GM21381 (cell line): ENCODE measurements at regions not wholly inside any gene's neighbourhood (a gene's known extent, or its start where the extent isn't known, plus 50 kb on each side); places are given as distances from the start of the nearest gene placed in this dataset.
"Not testable (repeated sequence)": the region's sequence is repeated elsewhere in the genome, so short reads cannot be mapped to it uniquely, and the experiment has no call there.

Experiments used
- ATAC-seq: cut with Tn5 transposase; IDR thresholded peaks from one replicate; pipeline ENCODE4 v1.9.1; 2021; ENCODE audit warnings: mild to moderate bottlenecking, moderate library complexity; ENCODE audit not compliant: unreplicated experiment

- no peak for ATAC-seq
These were observed 356.9 kb downstream of the NDFIP2 start for GRCh38 chr13:79837741-79838450.

- ATAC-seq = not testable (repeated sequence)
These were observed 355.2 kb downstream of the NDFIP2 start for GRCh38 chr13:79836121-79836520.

DNA sequence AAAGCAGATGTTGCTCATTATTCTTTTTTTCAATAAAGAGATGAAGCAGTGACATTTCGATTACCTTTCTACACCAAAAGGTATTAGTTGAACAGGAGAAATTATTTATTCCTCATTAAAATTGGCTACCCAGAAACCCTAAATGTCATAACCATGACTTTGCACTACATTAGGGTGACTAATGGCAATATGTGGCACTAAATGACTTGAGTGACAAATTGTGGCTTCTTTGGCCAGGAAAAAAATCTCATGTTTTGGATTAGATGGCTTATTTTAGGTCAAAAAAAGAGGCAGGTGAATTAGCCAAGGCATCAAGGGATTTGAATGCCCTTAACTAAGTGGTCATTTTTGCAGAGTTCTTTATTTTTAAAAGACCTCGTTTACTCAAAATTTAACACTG lies 353.9 kb downstream of the NDFIP2 start:
- ATAC-seq = no peak

GRCh38 chr13:79833991-79834390 lies 353.0 kb downstream of the NDFIP2 start:
- ATAC-seq = no peak

GRCh38 chr13:79831556-79831955 lies 350.6 kb downstream of the NDFIP2 start:
- ATAC-seq = no peak

- no peak for ATAC-seq
These were observed 350.0 kb downstream of the NDFIP2 start for GRCh38 chr13:79830945-79831344.

DNA sequence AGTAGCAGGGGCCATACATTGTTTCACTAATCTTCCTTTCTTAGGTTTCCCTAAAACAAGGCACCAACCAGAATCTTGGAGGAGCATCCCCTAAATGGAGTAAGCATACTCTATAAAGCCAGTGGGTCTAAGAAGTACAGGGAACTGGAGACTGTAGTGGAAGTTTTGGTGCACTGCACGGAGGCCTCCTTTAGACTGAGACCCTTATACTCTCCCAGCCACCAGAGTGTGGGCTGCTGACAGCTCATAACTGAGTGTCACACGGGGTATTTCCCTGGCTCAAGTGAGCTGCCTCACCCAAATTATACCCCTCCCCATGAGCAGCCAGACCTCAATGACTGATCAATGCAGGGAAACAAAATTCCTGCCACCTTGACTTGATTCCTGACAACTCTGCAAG lies 349.5 kb downstream of the NDFIP2 start:
- no peak for ATAC-seq

DNA sequence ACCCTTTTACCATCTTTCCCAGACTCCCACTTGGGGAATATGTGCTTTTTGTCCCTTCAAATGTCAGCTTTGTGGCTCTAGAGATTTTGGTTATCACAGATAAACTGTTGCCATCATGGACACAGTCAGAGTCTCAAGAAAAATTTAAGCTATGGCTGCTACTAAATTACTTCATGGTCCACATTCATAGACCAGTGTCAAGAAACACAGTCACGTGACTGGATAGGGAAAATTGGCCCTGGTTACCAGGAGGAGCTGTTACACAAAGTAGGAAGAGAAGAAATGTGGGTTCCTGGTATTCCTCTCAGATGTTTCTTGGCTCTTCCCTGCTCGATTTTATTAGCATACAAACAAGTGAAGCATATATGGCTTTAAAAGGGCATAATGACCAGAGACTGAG lies 348.9 kb downstream of the NDFIP2 start:
- ATAC-seq = no peak

- no peak for ATAC-seq
These were observed 345.0 kb downstream of the NDFIP2 start for GRCh38 chr13:79825959-79826358.

DNA sequence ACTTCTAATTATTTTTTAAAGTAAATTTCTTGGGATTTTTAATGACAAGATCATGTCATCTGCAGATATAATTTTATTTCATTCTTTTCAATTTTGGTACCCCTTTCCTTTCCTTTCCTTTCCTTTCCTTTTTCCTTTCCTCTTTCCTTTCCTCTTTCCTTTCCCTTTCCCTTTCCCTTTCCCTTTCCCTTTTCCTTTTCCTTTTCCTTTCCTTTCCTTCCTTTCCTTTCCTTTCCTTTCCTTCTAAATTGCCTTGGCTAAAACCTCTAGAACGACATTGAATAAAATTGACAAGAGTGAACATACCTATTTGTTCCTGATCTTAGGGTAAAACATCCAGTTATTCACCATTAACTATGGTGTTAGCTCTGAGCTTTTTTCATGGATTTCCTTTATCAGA lies 334.1 kb downstream of the NDFIP2 start:
- no peak for ATAC-seq

DNA sequence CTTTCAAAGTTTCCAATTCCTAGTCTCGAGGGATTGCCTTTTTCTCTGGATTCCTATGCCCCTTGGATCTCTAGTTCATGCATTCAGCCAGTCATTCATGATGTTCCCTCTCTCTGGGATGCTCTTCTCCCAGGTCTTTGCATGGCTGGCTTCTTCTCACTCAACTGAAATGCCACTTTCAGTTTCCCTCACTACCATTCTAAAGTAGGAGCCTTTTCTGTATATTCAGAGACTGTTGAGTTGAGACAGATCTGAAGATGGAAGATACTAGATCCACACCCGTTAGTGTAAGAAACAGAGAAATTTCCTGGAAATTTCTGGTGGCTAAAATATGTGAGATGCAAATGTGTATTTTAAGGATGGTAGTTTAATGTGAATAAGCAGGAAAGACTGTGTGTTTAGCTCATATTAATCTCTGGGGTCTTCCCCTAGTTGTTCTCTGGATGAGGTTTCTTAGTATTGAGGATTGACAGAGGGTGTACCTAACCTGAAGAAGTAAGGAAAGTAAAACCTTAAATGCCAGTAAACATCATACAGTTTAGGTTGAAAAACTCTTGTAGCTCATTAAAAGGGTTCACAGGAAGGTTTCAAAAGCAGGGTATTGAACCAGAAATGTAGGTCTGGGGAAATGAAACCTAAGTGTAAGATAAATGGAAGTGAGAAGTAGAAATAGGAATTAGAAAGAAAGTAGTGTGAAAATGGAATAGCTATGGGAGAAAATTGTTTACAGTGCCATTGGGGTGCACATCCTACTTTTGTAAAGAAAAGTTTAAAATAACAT lies 331.3 kb downstream of the NDFIP2 start:
- peak; percentile 64 for ATAC-seq

DNA sequence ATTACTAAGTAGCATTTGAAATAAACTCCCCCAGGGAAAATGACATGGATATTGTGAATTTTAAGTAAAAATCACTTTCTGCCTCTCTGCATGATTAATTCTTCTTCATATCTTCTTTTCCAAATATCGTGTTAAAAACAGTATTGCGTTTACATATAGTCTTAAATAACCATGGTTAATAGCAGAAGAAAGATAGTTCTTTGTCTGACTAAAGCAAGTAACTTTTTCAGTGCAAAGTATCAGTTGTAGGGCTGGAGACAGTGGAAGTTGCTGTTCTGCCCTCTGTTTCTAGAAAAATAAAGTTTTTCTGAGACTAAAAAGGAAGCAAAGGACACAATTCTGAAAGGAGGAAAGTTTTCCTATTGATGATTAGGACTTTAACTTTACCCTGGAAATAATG lies 330.2 kb downstream of the NDFIP2 start:
- ATAC-seq = no peak

DNA sequence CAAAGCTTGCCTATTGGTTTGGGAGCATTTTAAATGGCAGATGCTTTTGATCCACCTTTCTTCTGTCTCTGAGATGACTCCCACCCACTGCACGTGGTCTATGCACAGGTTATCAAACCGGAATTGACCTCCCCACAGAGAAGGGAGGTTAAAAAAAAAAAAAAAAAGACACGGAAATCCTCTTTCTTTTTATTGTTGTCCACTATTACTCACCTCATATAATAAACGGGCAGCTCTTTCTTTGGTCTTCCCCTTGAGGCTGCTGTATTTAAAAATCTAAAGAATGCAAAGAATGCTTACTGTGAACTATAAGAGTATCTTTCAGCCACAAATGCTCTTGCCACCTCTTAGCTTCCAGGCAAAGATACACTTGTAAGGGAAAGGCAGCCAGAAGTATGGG lies 329.7 kb downstream of the NDFIP2 start:
- no peak for ATAC-seq

DNA sequence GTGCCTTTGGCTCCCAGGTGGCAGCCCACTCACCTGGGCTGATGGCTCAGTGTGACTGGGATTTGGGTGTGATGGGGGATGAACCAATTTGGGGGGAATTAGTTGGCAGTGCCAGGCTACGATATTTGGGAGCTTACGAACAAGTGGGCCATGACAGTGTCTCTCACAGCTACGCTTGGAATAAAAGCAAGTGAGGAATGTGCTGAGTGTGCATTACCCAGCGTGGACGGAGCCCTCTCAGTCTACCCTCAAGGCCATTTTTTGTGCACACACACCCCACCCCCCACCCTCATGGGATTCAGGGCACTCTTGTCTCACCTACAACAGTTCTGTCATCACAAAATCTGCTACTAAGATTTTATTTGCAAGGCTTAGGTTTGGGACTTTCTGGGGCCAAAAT lies 329.1 kb downstream of the NDFIP2 start:
- no peak for ATAC-seq

GRCh38 chr13:79808475-79808874 lies 327.5 kb downstream of the NDFIP2 start:
- no peak for ATAC-seq

DNA sequence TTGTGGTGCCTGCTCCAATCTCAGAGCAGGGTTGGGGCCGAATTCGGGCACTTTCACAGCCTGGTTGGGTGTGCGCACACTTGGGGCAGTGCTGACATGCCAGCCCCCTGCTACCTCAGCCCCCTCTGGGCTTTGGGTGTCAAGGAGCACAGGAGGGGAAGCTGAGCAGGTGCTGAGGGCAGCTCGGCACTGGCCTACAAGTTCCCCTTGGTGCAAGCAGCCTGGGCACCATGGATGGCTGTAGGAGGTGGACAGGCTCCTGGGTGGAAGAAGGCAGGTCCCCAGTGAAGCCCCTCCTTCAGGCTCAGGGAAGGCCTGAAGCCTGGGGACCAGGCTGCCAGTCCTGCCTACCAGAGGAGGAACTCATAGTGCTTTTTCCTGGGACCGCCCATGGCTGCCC lies 326.6 kb downstream of the NDFIP2 start:
- ATAC-seq = no peak

GRCh38 chr13:79806821-79807220 lies 325.9 kb downstream of the NDFIP2 start:
- ATAC-seq = no peak

- ATAC-seq = no peak
These were observed 324.4 kb downstream of the NDFIP2 start for GRCh38 chr13:79805317-79805716.

DNA sequence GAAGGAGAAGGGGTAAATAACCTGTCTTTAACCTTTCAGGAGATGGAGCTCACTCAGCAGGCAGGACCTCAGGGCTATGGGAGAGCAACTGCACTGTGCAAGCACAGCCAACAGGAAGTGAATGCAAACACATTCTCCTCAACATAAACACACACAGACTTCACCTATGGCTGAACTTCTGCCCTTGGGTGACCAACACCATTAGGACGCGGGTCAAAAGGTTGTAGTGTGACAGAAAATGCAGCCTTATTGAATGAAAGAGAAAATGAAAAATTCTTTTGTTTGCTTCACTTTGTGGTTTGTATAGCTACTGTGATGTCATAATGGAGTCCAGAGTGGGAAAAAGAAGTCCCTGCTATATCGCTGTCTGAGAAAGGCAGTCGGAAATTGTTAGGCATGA lies 323.0 kb downstream of the NDFIP2 start:
- peak; percentile 57 for ATAC-seq

DNA sequence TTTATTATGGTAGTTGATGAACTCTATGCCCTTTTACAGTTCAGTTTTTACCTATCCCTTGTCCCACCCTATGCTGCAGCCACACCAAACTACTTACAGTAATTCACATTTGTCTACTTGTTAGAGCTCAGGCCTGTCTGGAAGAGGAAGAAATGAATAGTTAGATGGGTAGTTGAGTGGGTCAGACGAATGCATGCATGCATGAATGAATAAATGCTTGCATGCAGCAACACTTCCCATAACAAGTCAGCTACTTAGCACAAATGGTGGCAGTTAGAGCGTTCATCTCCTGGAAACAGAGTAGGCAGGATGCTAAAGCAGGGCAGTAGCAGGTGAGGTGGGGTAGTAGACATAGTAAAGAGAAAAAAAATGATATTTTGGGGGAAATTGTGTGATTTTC lies 322.3 kb downstream of the NDFIP2 start:
- no peak for ATAC-seq

GRCh38 chr13:79802389-79803085 lies 321.6 kb downstream of the NDFIP2 start:
- ATAC-seq = no peak
